ENCODE measurements at regions not wholly inside any gene's neighbourhood (a gene's known extent, or its start where the extent isn't known, plus 50 kb on each side); places are given as distances from the start of the nearest gene placed in this dataset.

- intact Hi-C loops (cut with DNase I), result no loop called here
- DNase-seq, result no peak
- no peak for ATAC-seq
- TF ChIP-seq, protein P1, sequence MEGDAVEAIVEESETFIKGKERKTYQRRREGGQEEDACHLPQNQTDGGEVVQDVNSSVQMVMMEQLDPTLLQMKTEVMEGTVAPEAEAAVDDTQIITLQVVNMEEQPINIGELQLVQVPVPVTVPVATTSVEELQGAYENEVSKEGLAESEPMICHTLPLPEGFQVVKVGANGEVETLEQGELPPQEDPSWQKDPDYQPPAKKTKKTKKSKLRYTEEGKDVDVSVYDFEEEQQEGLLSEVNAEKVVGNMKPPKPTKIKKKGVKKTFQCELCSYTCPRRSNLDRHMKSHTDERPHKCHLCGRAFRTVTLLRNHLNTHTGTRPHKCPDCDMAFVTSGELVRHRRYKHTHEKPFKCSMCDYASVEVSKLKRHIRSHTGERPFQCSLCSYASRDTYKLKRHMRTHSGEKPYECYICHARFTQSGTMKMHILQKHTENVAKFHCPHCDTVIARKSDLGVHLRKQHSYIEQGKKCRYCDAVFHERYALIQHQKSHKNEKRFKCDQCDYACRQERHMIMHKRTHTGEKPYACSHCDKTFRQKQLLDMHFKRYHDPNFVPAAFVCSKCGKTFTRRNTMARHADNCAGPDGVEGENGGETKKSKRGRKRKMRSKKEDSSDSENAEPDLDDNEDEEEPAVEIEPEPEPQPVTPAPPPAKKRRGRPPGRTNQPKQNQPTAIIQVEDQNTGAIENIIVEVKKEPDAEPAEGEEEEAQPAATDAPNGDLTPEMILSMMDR (IDR thresholded peaks at IDR 0.05), result no peak
- no peaks in the 10 kb centered on the region for H3K27me3 ChIP-seq
- no peaks in the 10 kb centered on the region for H3K9me3 ChIP-seq
- no peak for FAIRE-seq
- no peak overlapping the region for H3K27ac ChIP-seq
- H3K4me1 ChIP-seq, result no peaks in the 10 kb centered on the region
- no peak overlapping the region for H3K4me3 ChIP-seq
- H3K36me3 ChIP-seq, result no peaks in the 10 kb centered on the region
Observed at GRCh38 chr14:40523123-40523522, 1083.6 kb upstream of the LRFN5 start.

- FAIRE-seq, result no peak
- H3K4me1 ChIP-seq, result no peaks in the 10 kb centered on the region
- H3K4me3 ChIP-seq, result no peak overlapping the region
- WGBS, 2 donors, result 51 to 69% methylated on average over 3 of the region's 3 CpGs
- H3K36me3 ChIP-seq, result no peaks in the 10 kb centered on the region
- TF ChIP-seq, protein P1 (IDR thresholded peaks at IDR 0.05), result no peak
- ATAC-seq, result no peak
- DNase-seq, result no peak
- intact Hi-C loops (cut with DNase I), result no loop called here
- H3K27me3 ChIP-seq, result no peaks in the 10 kb centered on the region
- H3K9me3 ChIP-seq, result no peaks in the 10 kb centered on the region
- no peak overlapping the region for H3K27ac ChIP-seq
Observed at GRCh38 chr14:40494483-40494882, 1062.2 kb upstream of the FBXO33 start.

- ATAC-seq, result no peak
- no peak for DNase-seq
- H3K4me3 ChIP-seq, result no peak overlapping the region
- no peak overlapping the region for H3K27ac ChIP-seq
- no peaks in the 10 kb centered on the region for H3K36me3 ChIP-seq
- TF ChIP-seq, protein P1 (IDR thresholded peaks at IDR 0.05), result no peak
- FAIRE-seq, result no peak
- WGBS, 2 donors, result 53 to 70% methylated on average over 1 of the region's 1 CpG
- no peaks in the 10 kb centered on the region for H3K9me3 ChIP-seq
- no peaks in the 10 kb centered on the region for H3K4me1 ChIP-seq
- H3K27me3 ChIP-seq, result no peaks in the 10 kb centered on the region
- intact Hi-C loops (cut with DNase I), result no loop called here
Observed at GRCh38 chr14:40487824-40488223, 1055.6 kb upstream of the FBXO33 start.

DNA sequence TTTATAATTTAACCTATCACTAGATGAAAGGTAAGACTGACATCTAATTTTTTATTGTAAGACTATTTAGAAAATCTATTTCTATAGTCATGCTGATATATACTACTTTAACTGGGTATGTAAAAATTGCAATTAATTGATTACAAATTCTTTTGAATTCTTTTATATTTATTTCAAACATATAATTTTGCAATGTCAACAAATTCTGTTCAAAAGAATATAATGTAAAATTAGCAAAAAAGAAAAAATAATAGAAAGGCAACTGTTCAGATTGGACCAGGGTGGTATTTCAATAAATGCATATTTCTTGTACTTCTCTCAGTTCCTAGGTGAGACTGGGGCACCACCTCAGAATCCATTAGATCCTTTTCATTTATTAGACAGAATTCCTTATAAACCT lies 1053.5 kb upstream of the FBXO33 start:
- Histone ChIP-seq H3K9me3 (no peaks in the 10 kb centered on the region), H3K27ac (no peak overlapping the region), H3K4me1 (no peaks in the 10 kb centered on the region), H3K36me3 (no peaks in the 10 kb centered on the region), H3K27me3 (no peaks in the 10 kb centered on the region), H3K4me3 (no peak overlapping the region)
- FAIRE-seq (no peak), ATAC-seq (no peak), DNase-seq (no peak)
- intact Hi-C loops (cut with DNase I), result no loop called here
- TF ChIP-seq, protein P1 (IDR thresholded peaks at IDR 0.05), result no peak

DNA sequence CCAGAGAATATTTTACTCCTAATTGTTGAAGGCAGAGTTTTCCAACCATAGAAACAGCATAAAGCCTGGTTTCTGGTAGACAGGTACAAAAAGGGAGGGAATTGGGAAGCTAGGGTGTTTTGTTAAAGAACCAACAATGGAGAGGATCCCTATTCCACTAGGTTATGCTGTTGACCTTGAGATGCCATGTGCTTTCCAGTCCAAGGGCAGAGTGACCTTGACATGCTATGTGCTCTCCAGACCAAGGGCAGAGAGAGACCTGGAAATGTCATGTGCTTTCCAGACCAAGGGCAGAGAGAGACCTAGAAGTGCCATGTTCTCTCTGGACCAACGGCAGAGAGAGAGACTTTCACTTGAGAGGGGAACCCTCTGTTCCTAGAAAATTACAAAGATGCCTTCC lies 1043.8 kb upstream of the FBXO33 start:
- Histone ChIP-seq H3K27me3 (no peaks in the 10 kb centered on the region), H3K9me3 (no peaks in the 10 kb centered on the region), H3K4me3 (no peak overlapping the region), H3K27ac (no peak overlapping the region), H3K36me3 (no peaks in the 10 kb centered on the region), H3K4me1 (no peaks in the 10 kb centered on the region)
- WGBS, 2 donors, result 62 to 76% methylated on average over 1 of the region's 1 CpG
- ATAC-seq (no peak), DNase-seq (no peak), FAIRE-seq (no peak)
- TF ChIP-seq, protein P1 (IDR thresholded peaks at IDR 0.05), result no peak
- intact Hi-C loops (cut with DNase I), result no loop called here

All from pancreas (tissue), 10 donors.